HG02852 (cell line): ENCODE measurements at regions not wholly inside any gene's neighbourhood (a gene's known extent, or its start where the extent isn't known, plus 50 kb on each side); places are given as distances from the start of the nearest gene placed in this dataset.
"Not testable (repeated sequence)": the region's sequence is repeated elsewhere in the genome, so short reads cannot be mapped to it uniquely, and the experiment has no call there.

ENCODE experiments used
- ATAC-seq: cut with Tn5 transposase; IDR thresholded peaks from one replicate; pipeline ENCODE4 v1.9.1; 2021; ENCODE audit warnings: mild to moderate bottlenecking, moderate library complexity; ENCODE audit not compliant: unreplicated experiment

GRCh38 chr1:241447031-241447644 lies 72.4 kb downstream of the FH start:
- no peak for ATAC-seq

- ATAC-seq, result no peak
These were observed 74.7 kb downstream of the FH start for GRCh38 chr1:241444836-241445235.

- ATAC-seq, result no peak
These were observed 76.0 kb downstream of the FH start for GRCh38 chr1:241443561-241443960.

- ATAC-seq, result no peak
These were observed 76.9 kb downstream of the FH start for GRCh38 chr1:241442686-241443085.

- ATAC-seq, result no peak
These were observed 78.7 kb downstream of the FH start for GRCh38 chr1:241440904-241441303.

GRCh38 chr1:241438686-241439085 lies 80.9 kb downstream of the FH start:
- not testable (repeated sequence) for ATAC-seq

- ATAC-seq, result no peak
These were observed 75.2 kb upstream of the RGS7 start for GRCh38 chr1:241432241-241432640.

GRCh38 chr1:241425091-241425490 lies 68.1 kb upstream of the RGS7 start:
- not testable (repeated sequence) for ATAC-seq

GRCh38 chr1:241424480-241424971 lies 67.5 kb upstream of the RGS7 start:
- no peak for ATAC-seq

- peak; percentile 91 for ATAC-seq
These were observed 66.8 kb upstream of the RGS7 start for GRCh38 chr1:241423541-241424479.

- no peak for ATAC-seq
These were observed 65.5 kb upstream of the RGS7 start for GRCh38 chr1:241422470-241422869.

GRCh38 chr1:241419986-241420385 lies 63.0 kb upstream of the RGS7 start:
- ATAC-seq, result no peak

- ATAC-seq, result no peak
These were observed 60.3 kb upstream of the RGS7 start for GRCh38 chr1:241417258-241417657.

- ATAC-seq, result no peak
These were observed 57.0 kb upstream of the RGS7 start for GRCh38 chr1:241413974-241414373.

- ATAC-seq, result peak; percentile 47
These were observed 56.4 kb upstream of the RGS7 start for GRCh38 chr1:241413386-241413785.

GRCh38 chr1:241412646-241413045 lies 55.6 kb upstream of the RGS7 start:
- no peak for ATAC-seq

- ATAC-seq, result no peak
These were observed 54.9 kb upstream of the RGS7 start for GRCh38 chr1:241411776-241412338.

- ATAC-seq, result no peak
These were observed 54.2 kb upstream of the RGS7 start for GRCh38 chr1:241411056-241411775.

- ATAC-seq, result no peak
These were observed 51.2 kb upstream of the RGS7 start for GRCh38 chr1:241408170-241408569.
